ENCODE measurements at regions not wholly inside any gene's neighbourhood (a gene's known extent, or its start where the extent isn't known, plus 50 kb on each side); places are given as distances from the start of the nearest gene placed in this dataset.

DNA sequence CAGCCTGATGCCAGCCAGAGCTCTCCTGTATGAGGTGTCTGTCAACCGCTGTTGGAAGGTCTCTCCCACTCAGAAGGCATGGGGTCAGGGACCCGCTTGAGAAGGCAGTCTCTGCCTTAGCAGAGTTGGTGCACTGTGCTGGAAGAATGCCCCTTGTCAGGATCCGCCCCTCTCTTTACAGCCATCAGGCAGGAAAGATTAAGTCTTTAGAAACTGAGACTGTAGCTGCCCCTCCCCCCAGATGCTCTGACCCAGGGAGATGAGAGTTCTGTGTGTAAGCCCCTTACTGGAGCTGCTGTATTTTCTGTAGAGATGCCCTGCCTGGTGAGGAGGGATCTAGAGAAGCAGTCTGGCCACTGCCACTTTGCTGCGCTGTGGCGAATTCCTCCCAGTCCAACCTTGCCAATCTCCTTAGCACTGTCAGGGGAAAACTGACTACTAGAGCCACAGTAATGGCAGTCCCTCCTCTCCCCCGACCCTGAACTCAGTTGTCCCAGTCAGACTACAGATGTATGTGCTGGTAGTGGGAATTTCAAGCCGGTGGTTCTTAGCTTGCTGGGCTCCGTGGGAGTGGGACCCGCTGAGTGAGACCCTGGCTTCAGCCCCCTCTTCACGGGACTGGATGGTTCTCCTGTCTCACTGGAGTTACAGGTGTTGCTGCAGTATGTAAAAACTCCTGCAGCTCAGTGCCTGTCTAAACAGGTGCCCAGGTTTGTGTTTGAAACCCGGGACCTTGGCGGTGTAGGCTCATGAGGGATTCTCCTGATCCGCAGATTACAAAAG is 285.5 kb upstream of the ZWINT start:
- TF ChIP-seq, protein P1, sequence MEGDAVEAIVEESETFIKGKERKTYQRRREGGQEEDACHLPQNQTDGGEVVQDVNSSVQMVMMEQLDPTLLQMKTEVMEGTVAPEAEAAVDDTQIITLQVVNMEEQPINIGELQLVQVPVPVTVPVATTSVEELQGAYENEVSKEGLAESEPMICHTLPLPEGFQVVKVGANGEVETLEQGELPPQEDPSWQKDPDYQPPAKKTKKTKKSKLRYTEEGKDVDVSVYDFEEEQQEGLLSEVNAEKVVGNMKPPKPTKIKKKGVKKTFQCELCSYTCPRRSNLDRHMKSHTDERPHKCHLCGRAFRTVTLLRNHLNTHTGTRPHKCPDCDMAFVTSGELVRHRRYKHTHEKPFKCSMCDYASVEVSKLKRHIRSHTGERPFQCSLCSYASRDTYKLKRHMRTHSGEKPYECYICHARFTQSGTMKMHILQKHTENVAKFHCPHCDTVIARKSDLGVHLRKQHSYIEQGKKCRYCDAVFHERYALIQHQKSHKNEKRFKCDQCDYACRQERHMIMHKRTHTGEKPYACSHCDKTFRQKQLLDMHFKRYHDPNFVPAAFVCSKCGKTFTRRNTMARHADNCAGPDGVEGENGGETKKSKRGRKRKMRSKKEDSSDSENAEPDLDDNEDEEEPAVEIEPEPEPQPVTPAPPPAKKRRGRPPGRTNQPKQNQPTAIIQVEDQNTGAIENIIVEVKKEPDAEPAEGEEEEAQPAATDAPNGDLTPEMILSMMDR (conservative IDR thresholded peaks at IDR 0.05; ENCODE audit: low read length) = no peak
- TF ChIP-seq EZH2phosphoT487 (IDR thresholded peaks at IDR 0.05; ENCODE audit: borderline replicate concordance) = no peak
